Tibial nerve (tissue), 4 donors: ENCODE measurements at regions not wholly inside any gene's neighbourhood (a gene's known extent, or its start where the extent isn't known, plus 50 kb on each side); places are given as distances from the start of the nearest gene placed in this dataset.
A peak's percentile ranks its signal among the peaks of the same experiment; 100 is the strongest.

Experiments used
- DNase-seq, 2 donors: peaks; one replicate each; pipeline ENCODE4 v3.0.0-alpha.2; 2019; ENCODE audit warnings: low spot score in 2 of 2
- H3K27ac ChIP-seq, 4 donors: fragments of 200-600 bp; sonication (generic) in 3 of 4; one replicate each; pipeline ENCODE4 v1.5.1; 2017 to 2019; ENCODE audit warnings: mild to moderate bottlenecking in 1 of 4
- H3K27me3 ChIP-seq, 2 donors: fragments of 200-600 bp; sonication (generic) in 1 of 2; one replicate each; pipeline versions ENCODE4 v1.5.1 to v1.6.0; 2017 to 2019
- H3K36me3 ChIP-seq, 3 donors: fragments of 200-600 bp; sonication (generic); one replicate each; pipeline ENCODE4 v1.5.1; 2018 to 2019
- H3K4me1 ChIP-seq, 4 donors: fragments of 200-600 bp; sonication (generic) in 3 of 4; one replicate each; pipeline ENCODE4 v1.5.1; 2017 to 2019
- H3K4me3 ChIP-seq, 4 donors: fragments of 200-600 bp; sonication (generic) in 3 of 4; one replicate each; pipeline ENCODE4 v1.5.1; 2017 to 2019; ENCODE audit warnings: mild to moderate bottlenecking in 1 of 4, moderate library complexity in 1 of 4
- H3K9me3 ChIP-seq, 4 donors: fragments of 200-600 bp; sonication (generic) in 3 of 4; one replicate each; pipeline ENCODE4 v1.5.1; 2017 to 2019
- CTCF ChIP-seq, 5 experiments: fragments of 200-600 bp in 3 of 5; fragments of 450-650 bp in 2 of 5; sonication (generic) in 3 of 5; IDR thresholded peaks; one replicate each; pipeline ENCODE4 v1.5.1; 2016 to 2019; ENCODE audit warnings: antibody characterized with exemption in 5 of 5, mild to moderate bottlenecking in 3 of 5, moderate library complexity in 2 of 5
- EP300 ChIP-seq, 2 donors: sonication (generic); formaldehyde crosslinking; IDR thresholded peaks; one replicate each; pipeline ENCODE4 v1.6.1; 2017; ENCODE audit warnings: antibody characterized with exemption in 2 of 2, mild to moderate bottlenecking in 1 of 2
- POLR2A ChIP-seq, 2 donors: fragments of 450-650 bp; IDR thresholded peaks; one replicate each; pipeline ENCODE4 v1.6.1; 2017; ENCODE audit warnings: antibody characterized with exemption in 2 of 2, mild to moderate bottlenecking in 2 of 2, moderate library complexity in 2 of 2
- WGBS, 2 donors: methylation state at CpG; one replicate each; pipeline ENCODE4 v1.1.5; 2018; 5-methylcytosine and 5-hydroxymethylcytosine counted together

- H3K27ac ChIP-seq = peak overlapping the region; percentile 22 to 88 (median 46)
- TF ChIP-seq CTCF (IDR thresholded peaks at IDR 0.05) = no peak
- TF ChIP-seq POLR2A (IDR thresholded peaks at IDR 0.05) = no peak
- peak in 1 of 2 donors; percentile 71 for TF ChIP-seq EP300 (IDR thresholded peaks at IDR 0.05)
- H3K36me3 ChIP-seq = no peaks in the 10 kb centered on the region
- peak; percentile 25 to 71 for DNase-seq
- H3K4me3 ChIP-seq = no peak overlapping the region
- H3K27me3 ChIP-seq = no peaks in the 10 kb centered on the region
- peaks cover 0 to 31% (median 25%) of the 10 kb centered on the region in 4 donors for H3K4me1 ChIP-seq
- WGBS, 2 donors = 44 to 49% methylated on average over 14 of the region's 14 CpGs
- no peaks in the 10 kb centered on the region for H3K9me3 ChIP-seq
Measured at GRCh38 chr4:128600996-128601871, 208.3 kb upstream of the JADE1 start.

DNA sequence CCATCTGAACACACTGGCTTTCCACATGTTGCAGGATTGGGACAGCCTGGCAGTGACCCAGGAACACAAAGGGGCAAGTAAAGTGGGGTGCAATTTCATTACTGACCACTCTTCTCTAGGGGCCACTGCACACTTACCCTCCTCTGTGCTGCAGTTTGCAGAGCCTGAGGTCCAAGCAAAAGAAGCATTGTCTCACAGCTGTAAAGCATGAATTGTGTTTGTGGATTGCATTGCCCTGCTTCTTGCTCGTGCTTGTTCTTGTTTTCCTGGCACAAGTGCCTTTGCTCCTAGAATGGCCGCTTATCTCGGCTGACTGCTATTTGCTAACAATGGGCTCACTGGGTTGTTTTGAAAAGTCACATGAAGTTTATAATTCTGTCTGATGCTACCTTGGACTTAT, 209.1 kb upstream of the JADE1 start:
- no peaks in the 10 kb centered on the region for H3K27me3 ChIP-seq
- peak in 1 of 2 donors; percentile 25 for DNase-seq
- peak overlapping the region; percentile 22 to 88 (median 46) for H3K27ac ChIP-seq
- H3K9me3 ChIP-seq = no peaks in the 10 kb centered on the region
- no peak overlapping the region for H3K4me3 ChIP-seq
- no peaks in the 10 kb centered on the region for H3K36me3 ChIP-seq
- no peak for TF ChIP-seq POLR2A (IDR thresholded peaks at IDR 0.05)
- peak in 1 of 5 experiments; percentile 14 for TF ChIP-seq CTCF (IDR thresholded peaks at IDR 0.05)
- TF ChIP-seq EP300 (IDR thresholded peaks at IDR 0.05) = peak in 1 of 2 donors; percentile 82
- whole genome bisulfite sequencing, 2 donors = 23 to 31% methylated on average over 3 of the region's 3 CpGs
- H3K4me1 ChIP-seq = peaks cover 0 to 31% (median 25%) of the 10 kb centered on the region in 4 donors

GRCh38 chr4:128597500-128597899, 212.0 kb upstream of the JADE1 start:
- no peak overlapping the region for H3K27ac ChIP-seq
- WGBS, 2 donors = 91 to 92% methylated on average over 3 of the region's 3 CpGs
- H3K27me3 ChIP-seq = no peaks in the 10 kb centered on the region
- no peak for DNase-seq
- no peak overlapping the region for H3K4me3 ChIP-seq
- H3K4me1 ChIP-seq = peaks cover 0 to 31% (median 25%) of the 10 kb centered on the region in 4 donors
- TF ChIP-seq CTCF (IDR thresholded peaks at IDR 0.05) (no peak), EP300 (IDR thresholded peaks at IDR 0.05) (no peak), POLR2A (IDR thresholded peaks at IDR 0.05) (no peak)
- H3K9me3 ChIP-seq = no peaks in the 10 kb centered on the region
- no peaks in the 10 kb centered on the region for H3K36me3 ChIP-seq

- Histone ChIP-seq H3K27ac (no peak overlapping the region), H3K4me3 (no peak overlapping the region), H3K36me3 (no peaks in the 10 kb centered on the region), H3K9me3 (no peaks in the 10 kb centered on the region), H3K27me3 (no peaks in the 10 kb centered on the region), H3K4me1 (peaks cover 0 to 26% (median 22%) of the 10 kb centered on the region in 4 donors)
- DNase-seq = no peak
- WGBS, 2 donors = 91 to 94% methylated on average over 2 of the region's 2 CpGs
- TF ChIP-seq EP300 (IDR thresholded peaks at IDR 0.05) (no peak), POLR2A (IDR thresholded peaks at IDR 0.05) (no peak), CTCF (IDR thresholded peaks at IDR 0.05) (no peak)
Measured at GRCh38 chr4:128596853-128597252, 212.6 kb upstream of the JADE1 start.

DNA sequence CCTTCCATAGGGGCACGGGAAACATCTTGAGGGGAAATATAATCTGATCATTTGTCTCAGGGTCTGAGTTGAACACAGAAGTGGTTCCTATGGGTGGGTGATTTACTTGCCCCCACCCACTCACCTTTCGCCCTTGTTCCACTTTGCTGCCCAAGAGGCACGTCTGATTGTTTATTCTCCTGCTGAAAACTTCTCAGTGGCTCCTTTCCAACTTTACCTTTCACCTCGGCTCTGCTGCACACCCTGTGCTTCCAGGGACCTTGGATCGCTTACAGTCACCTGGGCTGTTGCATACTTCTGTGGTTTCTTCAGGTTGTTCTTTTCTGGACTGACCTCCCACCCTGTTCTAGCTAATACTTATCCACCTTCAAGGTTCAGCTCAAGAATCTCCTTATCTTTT, 213.4 kb upstream of the JADE1 start:
- Histone ChIP-seq H3K36me3 (no peaks in the 10 kb centered on the region), H3K4me3 (no peak overlapping the region), H3K27ac (no peak overlapping the region), H3K4me1 (peaks cover 0 to 19% (median 15%) of the 10 kb centered on the region in 4 donors), H3K9me3 (no peaks in the 10 kb centered on the region), H3K27me3 (no peaks in the 10 kb centered on the region)
- no peak for DNase-seq
- 70 to 73% methylated on average over 5 of the region's 5 CpGs for WGBS, 2 donors
- TF ChIP-seq EP300 (IDR thresholded peaks at IDR 0.05) (no peak), POLR2A (IDR thresholded peaks at IDR 0.05) (no peak), CTCF (IDR thresholded peaks at IDR 0.05) (no peak)
